ENCODE measurements at regions not wholly inside any gene's neighbourhood (a gene's known extent, or its start where the extent isn't known, plus 50 kb on each side); places are given as distances from the start of the nearest gene placed in this dataset.

GRCh38 chrX:139213241-139213709 lies 317.3 kb upstream of the F9 start (continued):
- TF ChIP-seq ZNF766 (CRISPR knock-in tag; conservative IDR thresholded peaks at IDR 0.05), result 0 out of 2 replicates have a peak, but pooled peaks have one; percentile 48
- peak in 1 of 2 experiments; percentile 48; a peak in 1 of 4 replicates for TF ChIP-seq ZMIZ1 (IDR thresholded peaks at IDR 0.05; ENCODE audit: low read depth in 2 of 2, low read length in 2 of 2)
- peak; percentile 77 for TF ChIP-seq ZEB2 (IDR thresholded peaks at IDR 0.05)
- peak; percentile 88 for TF ChIP-seq SMARCE1 (IDR thresholded peaks at IDR 0.05)
- no peak for TF ChIP-seq MBD1 (CRISPR knock-in tag; IDR thresholded peaks at IDR 0.05)
- no peak for TF ChIP-seq HDGF (IDR thresholded peaks at IDR 0.05)
- TF ChIP-seq TOE1 (IDR thresholded peaks at IDR 0.05; ENCODE audit: borderline replicate concordance), result peak; percentile 37; the same call in 1 of the 2 replicates
- TF ChIP-seq TOE1 (CRISPR knock-in tag; IDR thresholded peaks at IDR 0.05; ENCODE audit: borderline replicate concordance, low read depth), result no peak
- TF ChIP-seq ARNT (IDR thresholded peaks at IDR 0.05), result peak; percentile 45 to 84; a peak in 3 of 4 replicates
- TF ChIP-seq LEF1 (IDR thresholded peaks at IDR 0.05), result peak; percentile 89
- peak; percentile 51 for TF ChIP-seq HMGN3 (IDR thresholded peaks at IDR 0.05; ENCODE audit: borderline replicate concordance, extremely low read depth, insufficient read length, low read depth, low read length)
- peak; percentile 73 for TF ChIP-seq FOSL1 (tag; conservative IDR thresholded peaks at IDR 0.05)
- TF ChIP-seq GABPA (tag; conservative IDR thresholded peaks at IDR 0.05; ENCODE audit: low read depth), result peak; percentile 71
- no peak for TF ChIP-seq GTF2A2 (tag; IDR thresholded peaks at IDR 0.05)
- TF ChIP-seq YBX1 (IDR thresholded peaks at IDR 0.05), result no peak
- peak; percentile 94 for TF ChIP-seq CEBPB (tag; IDR thresholded peaks at IDR 0.05)
- TF ChIP-seq KLF1 (tag; IDR thresholded peaks at IDR 0.05), result no peak
- TF ChIP-seq SIX5 (IDR thresholded peaks at IDR 0.05; ENCODE audit: borderline replicate concordance in 1 of 2, insufficient read depth in 1 of 2, low read depth in 1 of 2, low read length in 2 of 2), result no peak
- peak; percentile 87 for TF ChIP-seq TCF7 (IDR thresholded peaks at IDR 0.05; ENCODE audit: borderline replicate concordance)
- peak; percentile 96 for TF ChIP-seq CHAMP1 (IDR thresholded peaks at IDR 0.05)
- no peak for TF ChIP-seq U2AF2 (optimal IDR thresholded peaks at IDR 0.05; ENCODE audit: low read depth, low read length)
- TF ChIP-seq PML (IDR thresholded peaks at IDR 0.05; ENCODE audit: low read length), result peak; percentile 75
- TF ChIP-seq DPF2 (IDR thresholded peaks at IDR 0.05), result peak; percentile 93
- TF ChIP-seq TAL1 (IDR thresholded peaks at IDR 0.05), result peak; percentile 86
- peak; percentile 75 for TF ChIP-seq NEUROD1 (IDR thresholded peaks at IDR 0.05; ENCODE audit: borderline replicate concordance, low read depth, low read length, partially characterized antibody)
